T-helper 2 cell treated with Interferon-gamma antibody and Interleukin-4, amounts not matched to agents 5 μg/mL and 100 μg/mL, for 36 hours (primary cell): ENCODE measurements at regions not wholly inside any gene's neighbourhood (a gene's known extent, or its start where the extent isn't known, plus 50 kb on each side); places are given as distances from the start of the nearest gene placed in this dataset.

Experiments
- DNase-seq: peaks from one replicate; pipeline ENCODE4 v3.0.0; 2021; ENCODE audit warnings: low spot score
- H3K27ac Mint-ChIP-seq: one replicate; pipeline ENCODE4 v1.8.0; 2021; ENCODE audit warnings: mild to moderate bottlenecking, mixed read lengths
- H3K27me3 Mint-ChIP-seq: one replicate; pipeline ENCODE4 v1.8.0; 2021; ENCODE audit warnings: low read depth, mixed read lengths
- H3K36me3 Mint-ChIP-seq: one replicate; pipeline ENCODE4 v1.8.0; 2021; ENCODE audit warnings: low read depth, mixed read lengths
- H3K4me1 Mint-ChIP-seq: one replicate; pipeline ENCODE4 v1.8.0; 2021; ENCODE audit warnings: low read depth, mixed read lengths
- H3K4me3 Mint-ChIP-seq: one replicate; pipeline ENCODE4 v1.8.0; 2022; ENCODE audit warnings: mild to moderate bottlenecking, moderate library complexity, mixed read lengths
- H3K9me3 Mint-ChIP-seq: one replicate; pipeline ENCODE4 v1.8.0; 2021; ENCODE audit warnings: mixed read lengths

DNA sequence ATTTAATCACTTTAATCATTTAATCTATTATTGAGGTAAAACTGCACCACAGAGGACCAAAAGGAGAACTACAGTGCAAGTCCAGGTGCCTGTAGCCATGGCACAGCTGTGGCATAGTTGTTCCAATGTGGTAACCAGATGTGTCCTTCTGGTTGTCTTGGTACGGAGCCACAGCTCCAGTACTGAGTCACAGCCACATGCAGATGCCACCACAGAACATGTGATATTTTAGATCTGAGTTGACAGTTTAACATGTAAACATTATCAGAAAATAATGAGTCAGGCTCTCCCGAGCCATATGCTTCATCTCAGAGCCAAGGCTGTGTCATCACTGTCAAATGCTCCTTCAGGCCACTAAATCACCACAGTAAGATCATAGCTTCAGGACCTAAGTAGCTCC is 56.4 kb upstream of the RGS7 start:
- no peak for DNase-seq
- H3K36me3 Mint-ChIP-seq: no peaks in the 10 kb centered on the region

DNA sequence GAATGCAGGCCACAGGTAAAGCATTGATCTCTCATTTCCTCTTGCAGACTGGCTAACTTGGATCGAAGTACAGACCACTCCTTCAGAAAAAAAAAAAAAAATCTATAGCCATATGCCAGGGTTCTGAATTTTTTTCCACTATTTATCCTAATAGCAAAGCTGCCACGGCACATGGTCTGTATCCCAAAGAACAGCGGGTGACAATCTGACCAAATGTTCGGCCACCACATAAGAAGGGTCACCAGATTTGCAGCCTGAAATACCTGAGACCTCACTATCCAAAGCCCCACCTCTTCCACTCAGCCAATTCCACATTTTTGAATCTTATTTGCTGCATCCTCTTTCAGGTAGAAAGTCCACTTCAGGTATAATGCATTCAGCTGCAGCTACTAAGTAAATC is 55.6 kb upstream of the RGS7 start:
- Mint-ChIP-seq H3K36me3 (no peaks in the 10 kb centered on the region), H3K9me3 (no peaks in the 10 kb centered on the region), H3K4me3 (no peak overlapping the region), H3K4me1 (no peaks in the 10 kb centered on the region), H3K27me3 (no peaks in the 10 kb centered on the region), H3K27ac (no peak overlapping the region)
- no peak for DNase-seq

More for the DNA sequence above, 56.4 kb upstream of the RGS7 start:
- Mint-ChIP-seq H3K27me3 (no peaks in the 10 kb centered on the region), H3K27ac (no peak overlapping the region), H3K4me1 (no peaks in the 10 kb centered on the region), H3K9me3 (no peaks in the 10 kb centered on the region), H3K4me3 (no peak overlapping the region)

DNA sequence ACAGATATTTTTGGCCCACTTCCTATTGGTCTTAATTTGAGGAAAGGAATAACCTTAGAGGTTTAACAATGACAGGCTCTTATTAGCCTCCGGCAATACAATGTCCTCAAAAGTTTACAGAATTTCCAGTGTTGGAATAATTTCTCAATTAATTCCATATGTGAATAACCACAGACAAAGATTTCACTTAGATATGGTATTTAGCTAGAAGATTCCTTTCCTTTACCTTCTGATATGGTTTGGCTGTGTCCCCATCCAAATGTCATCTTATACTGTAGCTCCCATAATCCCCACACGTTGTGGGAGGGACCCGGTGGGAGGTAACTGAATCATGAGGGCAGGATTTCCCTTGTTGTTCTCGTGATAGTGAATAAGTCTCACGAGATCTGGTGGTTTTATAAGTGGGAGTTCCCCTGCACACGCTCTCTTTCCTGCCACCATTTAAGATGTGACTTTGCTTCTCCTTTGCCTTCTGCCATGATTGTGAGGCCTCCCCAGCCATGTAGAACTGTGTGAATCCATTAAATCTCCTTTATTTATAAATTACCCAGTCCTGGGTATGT is 54.9 kb upstream of the RGS7 start:
- Mint-ChIP-seq H3K9me3 (no peaks in the 10 kb centered on the region), H3K36me3 (no peaks in the 10 kb centered on the region), H3K4me3 (no peak overlapping the region), H3K27me3 (no peaks in the 10 kb centered on the region), H3K4me1 (no peaks in the 10 kb centered on the region), H3K27ac (no peak overlapping the region)
- DNase-seq: no peak

DNA sequence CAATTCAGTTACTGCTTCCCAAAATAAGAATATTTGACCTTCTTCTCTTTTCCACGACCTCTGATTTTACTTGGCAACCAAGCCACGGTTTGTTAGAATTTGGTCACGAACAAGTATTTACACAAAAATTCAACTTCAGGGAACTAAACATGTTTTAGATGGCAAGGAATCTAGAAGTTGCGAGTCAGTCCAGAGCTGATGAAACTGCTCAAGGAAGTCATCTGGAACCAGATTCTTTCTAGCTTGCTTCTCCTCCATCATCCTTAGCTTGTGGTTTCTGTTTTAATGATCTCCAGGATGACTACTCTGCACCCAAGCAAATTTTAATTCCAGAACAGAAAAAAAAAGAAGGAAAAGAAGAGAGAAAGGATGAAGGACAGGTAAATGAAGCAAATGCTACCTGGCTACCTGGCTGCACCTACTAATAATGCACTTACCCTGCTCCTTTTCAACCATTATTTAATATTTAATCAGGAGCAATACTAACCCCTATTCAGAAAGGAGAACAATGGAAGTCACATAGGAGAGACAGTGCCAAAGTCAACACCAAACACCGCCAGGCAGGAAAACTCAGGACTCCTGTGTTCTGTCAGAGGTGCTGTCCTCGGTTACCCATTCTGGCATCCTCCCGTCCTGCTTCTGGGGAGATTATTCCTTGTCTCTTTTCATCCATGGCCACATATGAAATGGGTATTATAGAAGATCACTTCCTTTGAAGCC is 54.2 kb upstream of the RGS7 start:
- DNase-seq: no peak
- no peak overlapping the region for H3K4me3 Mint-ChIP-seq
- no peaks in the 10 kb centered on the region for H3K36me3 Mint-ChIP-seq
- H3K9me3 Mint-ChIP-seq: no peaks in the 10 kb centered on the region
- H3K27me3 Mint-ChIP-seq: no peaks in the 10 kb centered on the region
- no peak overlapping the region for H3K27ac Mint-ChIP-seq
- no peaks in the 10 kb centered on the region for H3K4me1 Mint-ChIP-seq

DNA sequence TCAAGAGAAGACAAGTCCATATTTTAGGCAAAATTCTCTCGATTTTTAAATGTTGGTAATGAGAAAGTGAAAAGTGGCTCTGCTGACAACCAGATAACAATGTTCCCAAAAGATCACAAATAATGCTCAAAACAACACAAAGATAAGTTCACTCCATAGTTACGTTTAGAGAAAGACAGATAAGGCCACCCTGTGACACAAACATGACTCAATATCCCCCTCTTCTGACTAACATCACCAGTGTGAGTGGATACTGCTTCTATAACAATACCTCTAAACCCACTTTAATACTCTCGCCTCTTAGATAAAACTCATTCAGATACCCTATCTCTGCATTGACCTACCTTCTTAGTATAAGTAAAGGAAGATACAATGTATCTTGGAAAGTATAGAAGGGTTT is 51.2 kb upstream of the RGS7 start:
- Mint-ChIP-seq H3K27me3 (no peaks in the 10 kb centered on the region), H3K36me3 (no peaks in the 10 kb centered on the region), H3K9me3 (no peaks in the 10 kb centered on the region), H3K4me3 (no peak overlapping the region), H3K4me1 (no peaks in the 10 kb centered on the region), H3K27ac (no peak overlapping the region)
- DNase-seq: no peak
